ENCODE measurements at regions not wholly inside any gene's neighbourhood (a gene's known extent, or its start where the extent isn't known, plus 50 kb on each side); places are given as distances from the start of the nearest gene placed in this dataset.

DNA sequence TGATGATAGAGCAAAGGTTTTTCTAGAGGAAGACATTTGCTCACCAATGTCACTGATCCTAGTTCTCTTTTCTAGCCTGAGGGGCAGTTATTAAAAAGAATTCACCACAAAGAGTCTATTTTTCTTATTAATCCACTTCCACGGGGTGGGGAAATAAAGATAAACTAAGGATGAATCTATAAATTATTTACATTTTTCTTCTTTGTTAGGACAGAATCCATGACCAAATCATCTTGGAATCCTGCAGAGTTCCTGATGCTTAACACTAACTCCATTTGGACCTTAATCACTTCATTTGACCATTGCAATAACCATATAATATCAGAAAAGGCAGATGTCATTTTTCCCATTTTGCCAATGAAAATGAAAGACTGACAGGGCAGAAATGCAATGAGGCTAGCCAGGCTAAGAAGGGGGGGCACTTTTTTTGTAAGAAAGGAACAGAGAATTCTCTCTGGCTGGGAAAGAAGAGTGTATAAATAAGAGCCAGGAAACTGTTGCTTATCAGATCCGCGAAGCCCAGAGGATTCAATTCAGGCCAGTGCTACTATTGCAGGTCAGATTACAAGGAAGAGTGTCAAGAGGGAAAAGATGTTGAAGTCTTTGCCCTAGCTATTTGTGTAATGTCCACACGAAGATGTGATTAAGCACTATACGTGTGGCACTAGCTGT, 433.2 kb downstream of the TNS3 start:
- Mint-ChIP-seq H3K9me3 (ENCODE audit: low read depth, unreplicated experiment) (peaks cover 3% of the 10 kb centered on the region), H3K27me3 (ENCODE audit: unreplicated experiment) (no peaks in the 10 kb centered on the region), H3K4me3 (ENCODE audit: low read depth, unreplicated experiment) (no peak overlapping the region), H3K36me3 (ENCODE audit: insufficient read depth, unreplicated experiment) (peaks cover 9% of the 10 kb centered on the region), H3K27ac (ENCODE audit: unreplicated experiment) (no peak overlapping the region), H3K4me1 (ENCODE audit: low read depth, unreplicated experiment) (peaks cover 46% of the 10 kb centered on the region)
- CTCF ChIA-PET, result no interaction called here
- DNase-seq, result no peak
- intact Hi-C loops (cut with micrococcal nuclease; ENCODE audit: unreplicated experiment), result no loop called here
- no peak for TF ChIP-seq CTCF (IDR thresholded peaks at IDR 0.05; ENCODE audit: unreplicated experiment)
- no TSS peak for BruUV-seq (replicated peaks)

GRCh38 chr7:47147213-47147631, 434.7 kb downstream of the TNS3 start:
- peak; percentile 38 for DNase-seq
- no peaks in the 10 kb centered on the region for H3K27me3 Mint-ChIP-seq (ENCODE audit: unreplicated experiment)
- no peak for TF ChIP-seq CTCF (IDR thresholded peaks at IDR 0.05; ENCODE audit: unreplicated experiment)
- no peak overlapping the region for H3K27ac Mint-ChIP-seq (ENCODE audit: unreplicated experiment)
- H3K4me1 Mint-ChIP-seq (ENCODE audit: low read depth, unreplicated experiment), result peaks cover 35% of the 10 kb centered on the region
- BruUV-seq (replicated peaks), result no TSS peak
- H3K36me3 Mint-ChIP-seq (ENCODE audit: insufficient read depth, unreplicated experiment), result no peaks in the 10 kb centered on the region
- H3K4me3 Mint-ChIP-seq (ENCODE audit: low read depth, unreplicated experiment), result no peak overlapping the region
- peaks cover 3% of the 10 kb centered on the region for H3K9me3 Mint-ChIP-seq (ENCODE audit: low read depth, unreplicated experiment)
- intact Hi-C loops (cut with micrococcal nuclease; ENCODE audit: unreplicated experiment), result no loop called here
- CTCF ChIA-PET, result no interaction called here

GRCh38 chr7:47145982-47146381, 435.9 kb downstream of the TNS3 start:
- peaks cover 31% of the 10 kb centered on the region for H3K4me1 Mint-ChIP-seq (ENCODE audit: low read depth, unreplicated experiment)
- no peak overlapping the region for H3K4me3 Mint-ChIP-seq (ENCODE audit: low read depth, unreplicated experiment)
- no peaks in the 10 kb centered on the region for H3K36me3 Mint-ChIP-seq (ENCODE audit: insufficient read depth, unreplicated experiment)
- CTCF ChIA-PET, result interaction anchor here (0.7 kb wide), 1 partner anchor 45 kb away, joined by 3 read pairs; no protein-coding TSS in a partner anchor
- no TSS peak for BruUV-seq (replicated peaks)
- intact Hi-C loops (cut with micrococcal nuclease; ENCODE audit: unreplicated experiment), result no loop called here
- H3K27ac Mint-ChIP-seq (ENCODE audit: unreplicated experiment), result no peak overlapping the region
- no peak for TF ChIP-seq CTCF (IDR thresholded peaks at IDR 0.05; ENCODE audit: unreplicated experiment)
- no peaks in the 10 kb centered on the region for H3K27me3 Mint-ChIP-seq (ENCODE audit: unreplicated experiment)
- H3K9me3 Mint-ChIP-seq (ENCODE audit: low read depth, unreplicated experiment), result peaks cover 3% of the 10 kb centered on the region
- DNase-seq, result no peak

GRCh38 chr7:47145186-47145725, 436.7 kb downstream of the TNS3 start:
- Mint-ChIP-seq H3K4me1 (ENCODE audit: low read depth, unreplicated experiment) (peaks cover 27% of the 10 kb centered on the region), H3K9me3 (ENCODE audit: low read depth, unreplicated experiment) (peaks cover 3% of the 10 kb centered on the region), H3K4me3 (ENCODE audit: low read depth, unreplicated experiment) (no peak overlapping the region), H3K36me3 (ENCODE audit: insufficient read depth, unreplicated experiment) (no peaks in the 10 kb centered on the region), H3K27me3 (ENCODE audit: unreplicated experiment) (peaks cover 3% of the 10 kb centered on the region), H3K27ac (ENCODE audit: unreplicated experiment) (no peak overlapping the region)
- DNase-seq, result no peak
- no TSS peak for BruUV-seq (replicated peaks)
- intact Hi-C loops (cut with micrococcal nuclease; ENCODE audit: unreplicated experiment), result no loop called here
- CTCF ChIA-PET, result interaction anchor here (0.5 kb wide), 1 partner anchor 17 kb away, joined by 3 read pairs; no protein-coding TSS in a partner anchor
- TF ChIP-seq CTCF (IDR thresholded peaks at IDR 0.05; ENCODE audit: unreplicated experiment), result no peak

All from Calu3 (cell line).